Gastrocnemius medialis (tissue), 4 donors: ENCODE measurements at regions not wholly inside any gene's neighbourhood (a gene's known extent, or its start where the extent isn't known, plus 50 kb on each side); places are given as distances from the start of the nearest gene placed in this dataset.

Experiments used
- POLR2A ChIP-seq, 2 donors: fragments of 450-650 bp; IDR thresholded peaks; one replicate each; pipeline ENCODE4 v1.6.1; 2017; ENCODE audit warnings: antibody characterized with exemption in 2 of 2, mild to moderate bottlenecking in 2 of 2, moderate library complexity in 2 of 2
- TF ChIP-seq, protein P1 (sequence below), 5 experiments: fragments of 450-650 bp in 3 of 5; fragments of 200-600 bp in 2 of 5; sonication (generic) in 2 of 5; IDR thresholded peaks in 4 of 5; conservative IDR thresholded peaks in 1 of 5; 1 replicate in 4 of 5; 2 replicates in 1 of 5; pipeline ENCODE4 v1.5.1; 2016 to 2019; ENCODE audit warnings: antibody characterized with exemption in 5 of 5, mild to moderate bottlenecking in 3 of 5, moderate library complexity in 3 of 5

DNA sequence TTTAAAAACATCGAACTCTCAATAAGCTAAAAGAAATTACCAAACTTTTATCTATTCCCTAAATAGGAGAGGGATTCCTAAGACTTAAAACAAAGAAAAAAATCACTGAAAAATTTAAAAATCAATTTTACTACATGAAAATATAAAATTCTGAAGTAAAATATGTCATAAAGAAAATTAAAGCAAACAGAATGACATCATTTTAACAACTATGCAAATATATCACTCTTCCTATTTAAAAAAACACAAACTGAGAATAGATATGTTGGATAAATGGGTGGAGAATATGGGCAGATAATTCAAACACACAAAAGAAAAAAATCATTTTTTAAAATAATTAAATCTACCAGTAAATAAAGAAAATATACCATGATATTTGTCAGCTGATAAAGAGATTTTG, 510.0 kb downstream of the BCL11B start:
- TF ChIP-seq, protein P1, sequence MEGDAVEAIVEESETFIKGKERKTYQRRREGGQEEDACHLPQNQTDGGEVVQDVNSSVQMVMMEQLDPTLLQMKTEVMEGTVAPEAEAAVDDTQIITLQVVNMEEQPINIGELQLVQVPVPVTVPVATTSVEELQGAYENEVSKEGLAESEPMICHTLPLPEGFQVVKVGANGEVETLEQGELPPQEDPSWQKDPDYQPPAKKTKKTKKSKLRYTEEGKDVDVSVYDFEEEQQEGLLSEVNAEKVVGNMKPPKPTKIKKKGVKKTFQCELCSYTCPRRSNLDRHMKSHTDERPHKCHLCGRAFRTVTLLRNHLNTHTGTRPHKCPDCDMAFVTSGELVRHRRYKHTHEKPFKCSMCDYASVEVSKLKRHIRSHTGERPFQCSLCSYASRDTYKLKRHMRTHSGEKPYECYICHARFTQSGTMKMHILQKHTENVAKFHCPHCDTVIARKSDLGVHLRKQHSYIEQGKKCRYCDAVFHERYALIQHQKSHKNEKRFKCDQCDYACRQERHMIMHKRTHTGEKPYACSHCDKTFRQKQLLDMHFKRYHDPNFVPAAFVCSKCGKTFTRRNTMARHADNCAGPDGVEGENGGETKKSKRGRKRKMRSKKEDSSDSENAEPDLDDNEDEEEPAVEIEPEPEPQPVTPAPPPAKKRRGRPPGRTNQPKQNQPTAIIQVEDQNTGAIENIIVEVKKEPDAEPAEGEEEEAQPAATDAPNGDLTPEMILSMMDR (IDR thresholded peaks at IDR 0.05 in 4 of 5, conservative IDR thresholded peaks at IDR 0.05 in 1 of 5), result no peak
- TF ChIP-seq POLR2A (IDR thresholded peaks at IDR 0.05), result no peak
